ENCODE measurements at regions not wholly inside any gene's neighbourhood (a gene's known extent, or its start where the extent isn't known, plus 50 kb on each side); places are given as distances from the start of the nearest gene placed in this dataset.

DNA sequence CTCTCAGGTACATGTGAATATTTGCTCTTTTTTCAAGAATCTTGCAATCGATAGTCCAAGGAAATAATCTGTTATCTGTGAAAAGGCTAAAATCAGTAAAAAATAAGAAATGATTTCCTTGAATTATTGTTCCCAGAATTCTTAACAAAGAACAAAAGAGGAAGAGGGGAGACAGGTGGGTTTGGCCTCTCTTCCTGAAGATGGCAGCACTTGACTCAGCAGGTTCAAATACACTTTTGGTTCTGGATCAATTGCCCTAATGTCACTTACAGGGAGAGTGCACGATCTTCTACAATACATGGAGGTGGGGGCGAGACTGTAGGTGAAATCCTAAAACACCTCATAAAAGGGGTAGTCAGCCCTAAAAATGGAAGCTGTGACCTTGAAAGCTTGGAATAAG lies 358.7 kb downstream of the IRS2 start:
- no peak overlapping the region for H3K27ac Mint-ChIP-seq (ENCODE audit: unreplicated experiment)
- H3K4me1 Mint-ChIP-seq (ENCODE audit: unreplicated experiment) = peaks cover 4% of the 10 kb centered on the region
- H3K36me3 Mint-ChIP-seq (ENCODE audit: unreplicated experiment) = no peaks in the 10 kb centered on the region
- DNase-seq (ENCODE audit: extremely low spot score, unreplicated experiment) = no peak
- H3K4me3 Mint-ChIP-seq (ENCODE audit: unreplicated experiment) = no peak overlapping the region
- H3K27me3 Mint-ChIP-seq (ENCODE audit: unreplicated experiment) = no peaks in the 10 kb centered on the region
- TF ChIP-seq, protein P1, sequence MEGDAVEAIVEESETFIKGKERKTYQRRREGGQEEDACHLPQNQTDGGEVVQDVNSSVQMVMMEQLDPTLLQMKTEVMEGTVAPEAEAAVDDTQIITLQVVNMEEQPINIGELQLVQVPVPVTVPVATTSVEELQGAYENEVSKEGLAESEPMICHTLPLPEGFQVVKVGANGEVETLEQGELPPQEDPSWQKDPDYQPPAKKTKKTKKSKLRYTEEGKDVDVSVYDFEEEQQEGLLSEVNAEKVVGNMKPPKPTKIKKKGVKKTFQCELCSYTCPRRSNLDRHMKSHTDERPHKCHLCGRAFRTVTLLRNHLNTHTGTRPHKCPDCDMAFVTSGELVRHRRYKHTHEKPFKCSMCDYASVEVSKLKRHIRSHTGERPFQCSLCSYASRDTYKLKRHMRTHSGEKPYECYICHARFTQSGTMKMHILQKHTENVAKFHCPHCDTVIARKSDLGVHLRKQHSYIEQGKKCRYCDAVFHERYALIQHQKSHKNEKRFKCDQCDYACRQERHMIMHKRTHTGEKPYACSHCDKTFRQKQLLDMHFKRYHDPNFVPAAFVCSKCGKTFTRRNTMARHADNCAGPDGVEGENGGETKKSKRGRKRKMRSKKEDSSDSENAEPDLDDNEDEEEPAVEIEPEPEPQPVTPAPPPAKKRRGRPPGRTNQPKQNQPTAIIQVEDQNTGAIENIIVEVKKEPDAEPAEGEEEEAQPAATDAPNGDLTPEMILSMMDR (IDR thresholded peaks at IDR 0.05) = no peak
- peaks cover 11% of the 10 kb centered on the region for H3K9me3 Mint-ChIP-seq (ENCODE audit: unreplicated experiment)

DNA sequence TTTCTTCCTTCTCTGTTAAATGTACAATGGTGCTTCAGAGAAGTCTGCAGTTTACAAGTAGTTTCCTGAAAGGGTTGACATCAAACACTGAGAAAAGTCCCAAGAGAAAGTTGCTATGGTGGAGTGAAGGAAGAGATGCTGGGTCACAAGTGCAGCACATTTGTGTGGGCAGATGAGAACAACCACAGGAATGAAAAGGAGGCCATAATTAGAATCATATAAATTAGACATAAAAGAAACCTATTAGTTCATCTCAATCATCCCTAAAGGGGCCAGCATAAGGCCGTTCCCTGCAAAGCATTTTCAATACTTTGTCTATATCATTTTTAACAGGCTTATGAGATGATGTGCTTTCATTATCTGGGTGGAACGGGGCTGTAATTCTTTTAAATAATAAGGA lies 359.2 kb downstream of the IRS2 start:
- peaks cover 4% of the 10 kb centered on the region for H3K4me1 Mint-ChIP-seq (ENCODE audit: unreplicated experiment)
- H3K27ac Mint-ChIP-seq (ENCODE audit: unreplicated experiment) = no peak overlapping the region
- H3K27me3 Mint-ChIP-seq (ENCODE audit: unreplicated experiment) = no peaks in the 10 kb centered on the region
- H3K4me3 Mint-ChIP-seq (ENCODE audit: unreplicated experiment) = no peak overlapping the region
- TF ChIP-seq, protein P1 (IDR thresholded peaks at IDR 0.05) = no peak
- H3K36me3 Mint-ChIP-seq (ENCODE audit: unreplicated experiment) = no peaks in the 10 kb centered on the region
- peaks cover 11% of the 10 kb centered on the region for H3K9me3 Mint-ChIP-seq (ENCODE audit: unreplicated experiment)
- DNase-seq (ENCODE audit: extremely low spot score, unreplicated experiment) = no peak

DNA sequence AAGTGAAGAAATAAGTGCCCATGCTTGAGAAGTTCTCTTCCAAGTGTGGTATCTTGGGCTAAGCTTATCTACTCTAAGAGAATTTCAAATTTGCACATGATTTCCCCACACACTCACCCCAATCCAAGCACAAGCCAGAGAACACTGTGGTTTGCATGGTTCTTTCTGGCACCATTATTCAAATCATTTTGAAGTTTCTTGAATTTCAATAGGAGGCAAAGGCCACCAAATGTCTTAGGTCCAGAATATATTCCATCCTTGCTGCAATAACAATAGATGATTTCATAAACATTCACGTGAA lies 359.7 kb downstream of the IRS2 start:
- peaks cover 11% of the 10 kb centered on the region for H3K9me3 Mint-ChIP-seq (ENCODE audit: unreplicated experiment)
- no peak overlapping the region for H3K27ac Mint-ChIP-seq (ENCODE audit: unreplicated experiment)
- TF ChIP-seq, protein P1 (IDR thresholded peaks at IDR 0.05) = no peak
- no peaks in the 10 kb centered on the region for H3K27me3 Mint-ChIP-seq (ENCODE audit: unreplicated experiment)
- peaks cover 4% of the 10 kb centered on the region for H3K4me1 Mint-ChIP-seq (ENCODE audit: unreplicated experiment)
- DNase-seq (ENCODE audit: extremely low spot score, unreplicated experiment) = no peak
- H3K36me3 Mint-ChIP-seq (ENCODE audit: unreplicated experiment) = no peaks in the 10 kb centered on the region
- H3K4me3 Mint-ChIP-seq (ENCODE audit: unreplicated experiment) = no peak overlapping the region

- DNase-seq (ENCODE audit: extremely low spot score, unreplicated experiment) = no peak
- no peak overlapping the region for H3K4me3 Mint-ChIP-seq (ENCODE audit: unreplicated experiment)
- peaks cover 11% of the 10 kb centered on the region for H3K9me3 Mint-ChIP-seq (ENCODE audit: unreplicated experiment)
- peaks cover 4% of the 10 kb centered on the region for H3K4me1 Mint-ChIP-seq (ENCODE audit: unreplicated experiment)
- no peaks in the 10 kb centered on the region for H3K36me3 Mint-ChIP-seq (ENCODE audit: unreplicated experiment)
- H3K27me3 Mint-ChIP-seq (ENCODE audit: unreplicated experiment) = no peaks in the 10 kb centered on the region
- TF ChIP-seq, protein P1 (IDR thresholded peaks at IDR 0.05) = no peak
- H3K27ac Mint-ChIP-seq (ENCODE audit: unreplicated experiment) = no peak overlapping the region
Measured at GRCh38 chr13:109425821-109426689, 360.3 kb downstream of the IRS2 start.

DNA sequence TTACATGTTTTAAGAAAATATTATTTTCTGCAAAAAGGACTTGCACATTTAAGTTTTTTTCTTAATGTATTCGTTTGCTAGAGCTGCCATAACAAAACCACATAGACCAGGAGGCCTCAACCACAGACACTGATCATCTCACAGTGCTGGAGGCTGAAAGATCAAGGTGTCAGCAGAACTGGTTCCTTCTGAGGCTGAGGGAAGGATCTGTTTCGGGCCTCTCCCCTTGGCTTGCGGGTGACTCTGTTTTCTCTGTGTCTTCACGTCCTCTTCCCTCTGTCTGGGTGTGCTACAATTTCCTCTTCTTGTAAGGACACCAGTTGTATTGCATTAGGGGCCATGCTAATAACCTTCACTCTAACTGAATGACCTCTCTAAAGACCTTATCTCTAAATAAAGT lies 364.2 kb downstream of the IRS2 start:
- TF ChIP-seq, protein P1 (IDR thresholded peaks at IDR 0.05) = no peak
- Mint-ChIP-seq H3K4me3 (ENCODE audit: unreplicated experiment) (no peak overlapping the region), H3K36me3 (ENCODE audit: unreplicated experiment) (no peaks in the 10 kb centered on the region), H3K27me3 (ENCODE audit: unreplicated experiment) (no peaks in the 10 kb centered on the region), H3K27ac (ENCODE audit: unreplicated experiment) (no peak overlapping the region), H3K4me1 (ENCODE audit: unreplicated experiment) (no peaks in the 10 kb centered on the region), H3K9me3 (ENCODE audit: unreplicated experiment) (no peaks in the 10 kb centered on the region)
- no peak for DNase-seq (ENCODE audit: extremely low spot score, unreplicated experiment)
